IPS DF 4.7 (cell line): ENCODE measurements at regions not wholly inside any gene's neighbourhood (a gene's known extent, or its start where the extent isn't known, plus 50 kb on each side); places are given as distances from the start of the nearest gene placed in this dataset.
"Not testable (repeated sequence)": the region's sequence is repeated elsewhere in the genome, so short reads cannot be mapped to it uniquely, and the experiment has no call there.

Experiments
- DNase-seq: peaks from one replicate; pipeline ENCODE4 v3.0.0-alpha.2; 2013; ENCODE audit warnings: low spot score; ENCODE audit errors: extremely low read depth

- DNase-seq, result no peak
These were observed 304.7 kb upstream of the RGS17 start for GRCh38 chr6:153435787-153436186.

- DNase-seq, result no peak
These were observed 294.5 kb upstream of the RGS17 start for GRCh38 chr6:153425536-153425935.

DNA sequence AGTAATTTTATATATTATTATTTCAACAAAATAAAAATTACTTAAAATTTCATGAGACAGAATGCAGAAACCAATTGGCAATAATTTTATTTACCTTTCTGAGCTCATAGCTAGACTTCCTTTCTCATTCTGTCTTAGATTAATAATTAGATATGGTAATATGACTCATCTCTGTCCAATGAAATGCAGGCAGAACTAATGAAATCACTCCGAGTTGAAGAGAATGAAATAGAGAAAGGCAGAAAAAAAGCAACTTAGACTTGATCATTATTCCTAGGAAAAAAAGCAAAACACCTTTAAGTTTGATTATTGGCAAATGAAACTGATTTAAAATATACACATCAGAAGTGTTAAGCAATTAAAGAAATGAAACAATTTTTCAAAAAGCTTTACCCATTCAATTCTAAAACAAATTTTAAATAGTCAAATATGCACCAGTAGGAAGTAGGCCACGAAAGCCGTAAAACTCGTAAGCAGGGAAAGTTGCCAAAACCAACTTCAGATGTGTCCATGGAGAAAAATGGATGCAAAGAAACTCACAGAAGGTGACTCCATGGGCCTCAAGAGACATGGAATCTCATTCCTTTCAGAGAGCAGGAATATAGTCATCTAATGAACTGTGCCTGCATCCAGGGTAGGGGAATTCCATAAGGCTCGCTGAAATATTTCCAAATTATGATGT lies 293.8 kb upstream of the RGS17 start:
- DNase-seq, result no peak

- DNase-seq, result no peak
These were observed 281.4 kb upstream of the RGS17 start for GRCh38 chr6:153412519-153412918.

- DNase-seq, result no peak
These were observed 280.1 kb upstream of the RGS17 start for GRCh38 chr6:153411070-153411648.

GRCh38 chr6:153405931-153406330 lies 274.8 kb upstream of the RGS17 start:
- DNase-seq, result no peak

- DNase-seq, result no peak
These were observed 270.7 kb upstream of the RGS17 start for GRCh38 chr6:153401751-153402150.

GRCh38 chr6:153392156-153392555 lies 261.1 kb upstream of the RGS17 start:
- no peak for DNase-seq

DNA sequence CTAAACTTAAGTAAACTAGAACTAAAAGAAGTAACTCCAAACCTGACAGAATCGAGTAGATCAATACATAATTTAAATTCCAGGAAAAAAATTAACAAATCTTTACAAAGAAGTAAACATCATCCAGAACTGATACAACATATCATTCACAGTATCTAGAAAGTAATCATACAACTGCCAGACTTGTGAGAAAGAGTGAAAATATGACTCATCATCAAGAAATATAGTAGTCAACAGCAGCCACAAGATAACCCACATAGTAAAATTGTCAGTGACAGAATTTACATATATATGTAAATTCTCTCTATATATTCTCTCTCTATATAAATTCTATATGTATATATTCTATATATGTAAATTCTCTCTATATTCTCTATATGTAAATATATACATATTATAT lies 242.8 kb upstream of the RGS17 start:
- no peak for DNase-seq

DNA sequence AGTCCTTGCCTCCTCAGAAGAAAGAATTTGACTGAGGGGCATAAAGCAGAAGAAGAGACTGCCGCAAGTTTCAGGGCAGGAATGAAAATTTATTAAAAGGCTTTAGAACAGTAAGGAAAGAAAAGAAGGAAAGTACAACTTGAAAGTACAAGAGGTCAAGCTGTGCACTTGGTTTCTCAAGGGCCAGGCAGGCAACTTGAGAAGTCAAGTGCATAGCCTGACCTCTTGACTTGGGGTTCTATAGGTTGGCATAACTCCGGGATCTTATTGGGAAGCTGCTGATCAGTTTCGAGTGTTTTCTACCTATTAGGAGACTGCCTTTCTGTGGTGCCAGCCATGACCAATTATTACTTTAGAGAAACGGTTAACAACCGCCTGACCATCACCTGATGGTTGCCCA lies 237.0 kb upstream of the RGS17 start:
- no peak for DNase-seq

DNA sequence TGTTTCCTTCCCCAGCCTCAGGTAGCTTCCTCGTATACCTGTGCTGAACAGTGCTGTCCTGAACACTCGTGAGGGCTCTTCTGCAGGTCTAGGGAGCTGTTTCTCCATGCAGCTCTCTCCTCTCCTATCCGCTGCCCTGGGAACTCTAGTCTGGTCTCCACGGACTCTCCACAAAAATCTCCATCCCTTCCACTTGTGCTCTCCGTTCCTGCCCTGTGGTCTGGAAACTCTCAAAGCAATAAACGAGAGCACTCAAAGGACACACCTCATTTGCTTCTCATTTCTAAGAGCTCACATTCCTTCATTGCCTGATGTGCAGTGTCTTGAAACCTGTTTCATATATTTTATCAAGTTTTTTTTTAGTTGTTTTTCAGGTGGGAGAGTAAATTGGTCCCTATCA lies 235.9 kb upstream of the RGS17 start:
- DNase-seq, result no peak

GRCh38 chr6:153357391-153357790 lies 226.3 kb upstream of the RGS17 start:
- DNase-seq, result no peak

DNA sequence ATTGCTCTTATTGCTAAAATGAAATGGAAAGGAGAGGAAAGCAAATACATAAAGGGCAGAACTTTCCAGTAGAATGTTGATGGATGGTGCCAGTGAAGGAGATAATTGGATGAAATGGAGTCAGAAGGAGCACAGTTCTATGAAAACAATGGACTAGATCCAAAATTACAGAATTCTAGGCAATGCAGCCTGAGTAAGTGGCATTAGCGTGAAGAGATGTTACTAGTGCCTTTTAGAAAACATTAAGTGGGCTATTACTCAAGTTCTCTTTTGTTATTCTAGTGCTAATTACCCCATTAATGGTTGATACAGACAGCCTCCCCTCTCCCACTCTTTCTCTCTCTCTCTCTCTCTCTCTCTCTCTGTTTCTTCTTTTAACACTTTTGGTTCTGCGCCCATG lies 209.5 kb upstream of the RGS17 start:
- DNase-seq, result no peak

DNA sequence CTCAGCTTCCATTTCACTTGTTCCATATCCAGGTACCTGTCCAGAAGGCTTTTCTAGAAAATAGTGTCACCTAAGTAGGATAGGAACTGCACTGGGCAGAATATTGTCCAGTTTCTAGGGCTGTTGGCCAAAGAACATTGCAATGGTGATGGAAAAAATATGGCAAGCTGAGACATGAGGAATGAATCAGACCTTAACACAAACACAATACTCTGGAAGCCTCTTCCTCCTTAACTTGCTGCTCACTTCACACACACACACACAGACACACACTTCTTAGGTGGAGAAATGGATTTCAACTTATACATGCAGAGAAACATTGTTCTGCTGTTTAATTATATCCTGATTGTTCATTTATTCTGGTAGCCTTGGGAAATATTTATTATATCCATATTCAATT lies 203.0 kb upstream of the RGS17 start:
- DNase-seq, result no peak

GRCh38 chr6:153331221-153331620 lies 200.1 kb upstream of the RGS17 start:
- DNase-seq, result not testable (repeated sequence)

- DNase-seq, result no peak
These were observed 197.1 kb upstream of the RGS17 start for GRCh38 chr6:153328194-153328593.

- no peak for DNase-seq
These were observed 194.6 kb upstream of the RGS17 start for GRCh38 chr6:153325661-153326060.

DNA sequence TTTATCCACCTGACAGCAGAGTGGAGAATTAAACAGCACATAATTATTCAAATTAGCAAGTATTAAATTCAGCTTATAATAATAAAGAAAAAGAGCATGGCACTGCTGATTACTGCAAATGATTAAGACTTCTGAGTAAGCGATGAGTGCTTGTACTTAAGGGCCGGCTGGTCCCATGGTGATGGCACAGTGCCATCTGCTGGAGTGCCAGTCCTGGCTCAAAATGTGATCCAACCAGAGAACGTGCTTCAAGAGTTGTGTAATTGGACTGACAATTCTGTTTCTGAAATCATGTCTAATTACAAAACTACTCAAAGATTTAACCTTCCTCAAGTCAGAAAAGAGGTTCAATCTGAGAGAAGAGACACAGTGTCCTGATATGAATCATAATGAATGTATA lies 181.6 kb upstream of the RGS17 start:
- DNase-seq, result no peak

DNA sequence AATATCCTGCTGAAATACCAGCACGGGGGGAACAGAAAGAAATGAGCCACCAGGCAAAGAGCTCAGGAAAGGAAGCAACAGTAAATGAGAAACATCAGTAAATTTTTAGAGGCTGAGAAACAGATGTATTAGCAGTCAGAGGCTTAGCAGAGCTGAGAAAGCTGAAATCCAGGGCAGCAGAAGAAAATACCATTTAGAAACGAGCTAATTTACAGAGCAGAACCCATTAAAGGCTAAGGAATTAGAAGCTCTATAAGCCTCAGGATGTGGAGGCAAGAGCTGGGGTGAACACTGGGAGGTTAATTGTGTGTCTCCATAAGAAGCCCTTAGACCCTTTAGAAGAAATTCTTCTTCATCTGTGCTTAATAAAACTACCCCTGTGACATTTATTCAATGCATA lies 178.6 kb upstream of the RGS17 start:
- no peak for DNase-seq

- DNase-seq, result no peak
These were observed 171.1 kb upstream of the RGS17 start for GRCh38 chr6:153302133-153302532.

GRCh38 chr6:153301602-153302001 lies 170.5 kb upstream of the RGS17 start:
- no peak for DNase-seq

DNA sequence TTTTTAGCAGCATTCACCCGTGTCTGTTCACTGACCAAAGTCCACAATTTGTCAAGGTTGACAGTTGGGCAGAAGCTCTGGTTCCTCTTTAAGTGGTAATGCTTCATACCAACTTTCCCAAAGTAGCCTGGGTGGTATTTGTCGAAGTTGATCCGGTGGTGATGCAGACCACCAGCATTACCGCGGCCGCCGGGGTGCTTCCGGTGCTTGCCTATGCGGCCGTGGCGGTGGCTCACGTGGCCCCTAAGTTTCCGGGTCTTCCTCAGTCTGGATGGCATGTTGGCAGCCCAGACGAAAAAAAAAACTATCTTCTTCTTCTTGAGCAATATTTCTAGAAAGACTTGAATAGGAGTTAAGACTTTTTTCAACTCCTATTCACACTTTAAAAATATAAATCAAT lies 151.4 kb upstream of the RGS17 start:
- DNase-seq, result not testable (repeated sequence)

- no peak for DNase-seq
These were observed 144.9 kb upstream of the RGS17 start for GRCh38 chr6:153275997-153276396.
